ENCODE measurements at regions not wholly inside any gene's neighbourhood (a gene's known extent, or its start where the extent isn't known, plus 50 kb on each side); places are given as distances from the start of the nearest gene placed in this dataset.
A peak's percentile ranks its signal among the peaks of the same experiment; 100 is the strongest.

DNA sequence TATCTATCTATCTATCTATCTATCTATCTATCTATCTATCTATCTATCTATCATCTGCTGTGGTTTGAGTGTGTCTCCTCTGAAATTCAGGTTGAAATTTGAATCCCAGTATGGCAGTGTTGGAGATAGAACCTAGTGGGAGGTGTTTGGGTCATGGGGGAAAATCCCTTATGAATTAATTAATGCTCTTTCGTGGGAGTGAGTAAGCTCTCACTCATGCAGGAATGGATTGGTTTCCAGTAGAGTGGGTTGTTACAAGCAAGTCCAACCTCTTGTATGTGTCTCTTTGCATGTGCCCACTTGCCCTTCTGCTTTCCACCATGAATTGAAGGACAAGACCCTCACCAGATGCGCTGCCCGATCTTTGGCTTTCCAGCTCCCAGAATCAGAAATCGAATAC, 113.0 kb downstream of the ANXA1 start:
- no peak overlapping the region for H3K4me3 ChIP-seq
- no peak overlapping the region for H3K4me2 ChIP-seq
- H3K27me3 ChIP-seq (ENCODE audit: insufficient read depth, low read depth): no peaks in the 10 kb centered on the region
- intact Hi-C loops (cut with micrococcal nuclease; ENCODE audit: unreplicated experiment): no loop called here
- TF ChIP-seq, protein P1, sequence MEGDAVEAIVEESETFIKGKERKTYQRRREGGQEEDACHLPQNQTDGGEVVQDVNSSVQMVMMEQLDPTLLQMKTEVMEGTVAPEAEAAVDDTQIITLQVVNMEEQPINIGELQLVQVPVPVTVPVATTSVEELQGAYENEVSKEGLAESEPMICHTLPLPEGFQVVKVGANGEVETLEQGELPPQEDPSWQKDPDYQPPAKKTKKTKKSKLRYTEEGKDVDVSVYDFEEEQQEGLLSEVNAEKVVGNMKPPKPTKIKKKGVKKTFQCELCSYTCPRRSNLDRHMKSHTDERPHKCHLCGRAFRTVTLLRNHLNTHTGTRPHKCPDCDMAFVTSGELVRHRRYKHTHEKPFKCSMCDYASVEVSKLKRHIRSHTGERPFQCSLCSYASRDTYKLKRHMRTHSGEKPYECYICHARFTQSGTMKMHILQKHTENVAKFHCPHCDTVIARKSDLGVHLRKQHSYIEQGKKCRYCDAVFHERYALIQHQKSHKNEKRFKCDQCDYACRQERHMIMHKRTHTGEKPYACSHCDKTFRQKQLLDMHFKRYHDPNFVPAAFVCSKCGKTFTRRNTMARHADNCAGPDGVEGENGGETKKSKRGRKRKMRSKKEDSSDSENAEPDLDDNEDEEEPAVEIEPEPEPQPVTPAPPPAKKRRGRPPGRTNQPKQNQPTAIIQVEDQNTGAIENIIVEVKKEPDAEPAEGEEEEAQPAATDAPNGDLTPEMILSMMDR (conservative IDR thresholded peaks at IDR 0.05): no peak
- TF ChIP-seq EZH2 (IDR thresholded peaks at IDR 0.05; ENCODE audit: low read depth): no peak
- H3K36me3 ChIP-seq (ENCODE audit: low read depth): no peaks in the 10 kb centered on the region
- no peaks in the 10 kb centered on the region for H3K9me3 ChIP-seq (ENCODE audit: insufficient read depth, low read depth)
- H3K9me2 ChIP-seq (ENCODE audit: insufficient read depth): 0 out of 2 replicates have a peak, but pooled peaks cover 4% of the 10 kb centered on the region
- H3K79me2 ChIP-seq (ENCODE audit: low read depth): no peaks in the 10 kb centered on the region
- ChIA-PET CTCF (no interaction called here), POLR2A (ENCODE audit: unreplicated experiment) (interaction anchor here (0.7 kb wide), 1 partner anchor 1443 kb away, joined by 4 read pairs; no protein-coding TSS in a partner anchor)
- H4K20me1 ChIP-seq (ENCODE audit: insufficient read depth): no peaks in the 10 kb centered on the region
- no peak overlapping the region for H2AFZ ChIP-seq
- BruUV-seq (replicated peaks): no TSS peak
- DNase-seq: no peak
- no peak overlapping the region for H3K27ac ChIP-seq
- H3K4me1 ChIP-seq (replicated peaks; ENCODE audit: insufficient read depth): no peaks in the 10 kb centered on the region
- H3F3A ChIP-seq (ENCODE audit: insufficient read depth, low read depth): no peaks in the 10 kb centered on the region

DNA sequence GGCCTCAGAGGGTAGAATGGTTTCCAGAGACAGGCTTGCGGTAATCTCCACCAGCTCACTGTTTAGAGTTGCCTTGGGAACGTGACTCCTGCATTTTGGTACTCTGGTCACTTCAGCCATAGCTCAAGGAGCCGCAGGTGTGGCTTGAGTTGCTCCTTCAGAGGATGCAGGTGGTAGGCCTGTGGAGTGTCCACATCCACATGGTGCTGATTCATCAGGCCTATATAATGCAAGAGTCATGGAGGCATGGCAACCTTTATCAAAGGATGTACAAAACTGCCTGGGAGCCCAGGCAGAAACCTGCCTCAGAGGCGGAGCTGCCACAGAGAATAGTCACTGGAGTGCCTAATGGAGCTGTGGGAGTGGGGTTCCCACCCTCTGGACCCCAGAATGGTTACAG, 114.2 kb downstream of the ANXA1 start:
- H3K27me3 ChIP-seq (ENCODE audit: insufficient read depth, low read depth): no peaks in the 10 kb centered on the region
- no peak for TF ChIP-seq EZH2 (IDR thresholded peaks at IDR 0.05; ENCODE audit: low read depth)
- TF ChIP-seq, protein P1 (conservative IDR thresholded peaks at IDR 0.05): no peak
- H3K79me2 ChIP-seq (ENCODE audit: low read depth): no peaks in the 10 kb centered on the region
- H3K4me1 ChIP-seq (replicated peaks; ENCODE audit: insufficient read depth): no peaks in the 10 kb centered on the region
- 0 out of 2 replicates have a peak, but pooled peaks cover 4% of the 10 kb centered on the region for H3K9me2 ChIP-seq (ENCODE audit: insufficient read depth)
- POLR2A ChIA-PET (ENCODE audit: unreplicated experiment): no interaction called here
- H3K9me3 ChIP-seq (ENCODE audit: insufficient read depth, low read depth): no peaks in the 10 kb centered on the region
- intact Hi-C loops (cut with micrococcal nuclease; ENCODE audit: unreplicated experiment): no loop called here
- H2AFZ ChIP-seq: no peak overlapping the region
- BruUV-seq (replicated peaks): no TSS peak
- H3K27ac ChIP-seq: no peak overlapping the region
- H4K20me1 ChIP-seq (ENCODE audit: insufficient read depth): no peaks in the 10 kb centered on the region
- no peaks in the 10 kb centered on the region for H3F3A ChIP-seq (ENCODE audit: insufficient read depth, low read depth)
- no peak overlapping the region for H3K4me3 ChIP-seq
- no peak for DNase-seq
- CTCF ChIA-PET: interaction anchor here (0.6 kb wide), 1 partner anchor 69 kb away, joined by 3 read pairs; no protein-coding TSS in a partner anchor
- no peak overlapping the region for H3K4me2 ChIP-seq
- no peaks in the 10 kb centered on the region for H3K36me3 ChIP-seq (ENCODE audit: low read depth)

DNA sequence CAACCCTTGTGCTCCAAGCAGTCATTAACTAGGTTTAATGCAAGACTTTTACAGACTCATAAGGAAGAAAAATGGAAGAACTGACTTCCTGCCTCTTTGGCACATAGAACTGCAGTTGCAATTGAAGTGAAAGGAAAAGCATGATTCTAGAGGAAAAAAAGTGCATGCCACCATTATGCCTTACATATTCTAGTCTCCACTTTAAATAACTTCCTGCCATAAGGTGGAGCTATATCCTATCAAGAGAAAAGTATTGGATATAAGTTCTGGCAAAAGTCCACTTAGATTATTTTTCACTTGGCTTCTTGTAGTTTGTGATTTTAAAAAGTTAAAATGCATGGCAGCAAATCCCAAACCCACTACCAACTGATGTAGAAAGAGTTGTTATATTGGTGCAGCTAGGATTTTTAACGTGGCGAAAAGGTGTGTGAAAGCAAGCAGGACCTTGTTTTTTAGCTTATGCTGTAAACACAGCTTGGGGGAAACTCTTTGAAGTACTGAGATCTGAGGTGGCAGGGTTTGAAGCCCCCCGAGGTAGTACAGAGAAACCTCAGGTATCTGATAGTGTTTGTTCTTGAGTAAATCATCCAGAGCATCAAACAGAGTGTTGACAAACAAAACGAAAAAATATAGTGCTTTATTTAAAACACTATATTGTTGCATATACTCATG, 117.9 kb downstream of the ANXA1 start:
- intact Hi-C loops (cut with micrococcal nuclease; ENCODE audit: unreplicated experiment): no loop called here
- H3K4me3 ChIP-seq: no peak overlapping the region
- ChIA-PET POLR2A (ENCODE audit: unreplicated experiment) (no interaction called here), CTCF (interaction anchor here (0.6 kb wide), 1 partner anchor 592 kb away, joined by 3 read pairs; no protein-coding TSS in a partner anchor)
- H3K27me3 ChIP-seq (ENCODE audit: insufficient read depth, low read depth): no peaks in the 10 kb centered on the region
- no peaks in the 10 kb centered on the region for H3K9me2 ChIP-seq (ENCODE audit: insufficient read depth)
- 0 out of 2 replicates have a peak, but pooled peaks cover 3% of the 10 kb centered on the region for H3K9me3 ChIP-seq (ENCODE audit: insufficient read depth, low read depth)
- no peak overlapping the region for H2AFZ ChIP-seq
- no peak for DNase-seq
- TF ChIP-seq, protein P1 (conservative IDR thresholded peaks at IDR 0.05): peak; percentile 43; the same call in 1 of the 2 replicates
- no peak for TF ChIP-seq EZH2 (IDR thresholded peaks at IDR 0.05; ENCODE audit: low read depth)
- H3K79me2 ChIP-seq (ENCODE audit: low read depth): no peaks in the 10 kb centered on the region
- peaks cover 7% of the 10 kb centered on the region for H3K4me1 ChIP-seq (replicated peaks; ENCODE audit: insufficient read depth)
- H3K36me3 ChIP-seq (ENCODE audit: low read depth): no peaks in the 10 kb centered on the region
- no TSS peak for BruUV-seq (replicated peaks)
- no peak overlapping the region for H3K4me2 ChIP-seq
- H4K20me1 ChIP-seq (ENCODE audit: insufficient read depth): no peaks in the 10 kb centered on the region
- H3F3A ChIP-seq (ENCODE audit: insufficient read depth, low read depth): no peaks in the 10 kb centered on the region
- no peak overlapping the region for H3K27ac ChIP-seq

All from PC-9 (cell line).